ENCODE measurements at regions not wholly inside any gene's neighbourhood (a gene's known extent, or its start where the extent isn't known, plus 50 kb on each side); places are given as distances from the start of the nearest gene placed in this dataset.

- TF ChIP-seq EZH2 (IDR thresholded peaks at IDR 0.05) = no peak
- TF ChIP-seq POLR2AphosphoS5 (IDR thresholded peaks at IDR 0.05; ENCODE audit: borderline replicate concordance, low read depth, low read length) = no peak
Observed at GRCh38 chr3:168933614-168934013, 729.9 kb downstream of the MECOM start.
